Testis (tissue), 2 donors: ENCODE measurements at regions not wholly inside any gene's neighbourhood (a gene's known extent, or its start where the extent isn't known, plus 50 kb on each side); places are given as distances from the start of the nearest gene placed in this dataset.

Experiments
- DNase-seq: peaks from one replicate; pipeline ENCODE4 v3.0.0-alpha.2; 2019
- H3K27ac ChIP-seq, 2 donors: fragments of 200-600 bp; sonication (generic); one replicate each; pipeline ENCODE4 v1.5.1; 2019
- H3K27me3 ChIP-seq: fragments of 200-600 bp; sonication (generic); one replicate; pipeline ENCODE4 v1.5.1; 2019
- H3K36me3 ChIP-seq: fragments of 200-600 bp; sonication (generic); one replicate; pipeline ENCODE4 v1.5.1; 2017; ENCODE audit warnings: low read depth; ENCODE audit errors: missing control alignments
- H3K4me1 ChIP-seq: fragments of 200-600 bp; sonication (generic); one replicate; pipeline ENCODE4 v1.5.1; 2019
- H3K4me3 ChIP-seq, 2 donors: fragments of 200-600 bp; sonication (generic); one replicate each; pipeline ENCODE4 v1.5.1; 2017 to 2019
- H3K9me3 ChIP-seq: fragments of 200-600 bp; sonication (generic); one replicate; pipeline ENCODE4 v1.5.1; 2017
- POLR2A ChIP-seq: fragments of 450-650 bp; IDR thresholded peaks from one replicate; pipeline ENCODE4 v1.6.1; 2017; ENCODE audit warnings: antibody characterized with exemption, mild to moderate bottlenecking, moderate library complexity
- WGBS, 2 donors: methylation state at CpG; one replicate each; pipeline ENCODE4 v1.1.5; 2018; 5-methylcytosine and 5-hydroxymethylcytosine counted together
- intact Hi-C: fragments of 100-400 bp; cut with DNase I; formaldehyde crosslinking; loops from one replicate; pipeline ENCODE4 v1.15.1; 2023; ENCODE audit warnings: low total_unique reads
- TF ChIP-seq, protein P1 (sequence below), 3 experiments: fragments of 450-650 bp in 2 of 3; fragments of 200-600 bp in 1 of 3; sonication (generic) in 1 of 3; IDR thresholded peaks; one replicate each; pipeline ENCODE4 v1.5.1; 2016 to 2019; ENCODE audit warnings: antibody characterized with exemption in 3 of 3, mild to moderate bottlenecking in 2 of 3, moderate library complexity in 1 of 3

DNA sequence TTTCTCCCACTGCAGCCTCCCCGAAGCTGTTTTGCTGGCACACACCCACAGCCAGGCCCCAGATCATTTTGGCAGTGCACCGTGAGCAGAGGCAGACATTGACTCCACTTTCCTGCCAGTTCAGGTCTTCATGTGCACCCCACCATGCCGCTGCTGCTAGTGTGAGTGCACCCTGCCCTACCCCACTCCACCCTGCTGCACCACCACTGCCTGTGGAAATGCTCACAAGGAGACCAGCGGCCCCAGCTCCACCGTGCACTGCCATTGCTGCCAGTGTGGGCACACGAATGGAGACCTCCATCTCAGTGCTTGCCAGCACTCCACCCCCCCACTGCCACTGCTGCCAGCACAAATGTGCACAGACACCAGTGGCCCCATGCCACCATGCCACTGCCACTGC is 277.6 kb upstream of the ZC4H2 start:
- Histone ChIP-seq H3K4me3 (no peak overlapping the region), H3K36me3 (no peaks in the 10 kb centered on the region), H3K4me1 (no peaks in the 10 kb centered on the region), H3K27ac (no peak overlapping the region), H3K27me3 (no peaks in the 10 kb centered on the region), H3K9me3 (no peaks in the 10 kb centered on the region)
- TF ChIP-seq, protein P1, sequence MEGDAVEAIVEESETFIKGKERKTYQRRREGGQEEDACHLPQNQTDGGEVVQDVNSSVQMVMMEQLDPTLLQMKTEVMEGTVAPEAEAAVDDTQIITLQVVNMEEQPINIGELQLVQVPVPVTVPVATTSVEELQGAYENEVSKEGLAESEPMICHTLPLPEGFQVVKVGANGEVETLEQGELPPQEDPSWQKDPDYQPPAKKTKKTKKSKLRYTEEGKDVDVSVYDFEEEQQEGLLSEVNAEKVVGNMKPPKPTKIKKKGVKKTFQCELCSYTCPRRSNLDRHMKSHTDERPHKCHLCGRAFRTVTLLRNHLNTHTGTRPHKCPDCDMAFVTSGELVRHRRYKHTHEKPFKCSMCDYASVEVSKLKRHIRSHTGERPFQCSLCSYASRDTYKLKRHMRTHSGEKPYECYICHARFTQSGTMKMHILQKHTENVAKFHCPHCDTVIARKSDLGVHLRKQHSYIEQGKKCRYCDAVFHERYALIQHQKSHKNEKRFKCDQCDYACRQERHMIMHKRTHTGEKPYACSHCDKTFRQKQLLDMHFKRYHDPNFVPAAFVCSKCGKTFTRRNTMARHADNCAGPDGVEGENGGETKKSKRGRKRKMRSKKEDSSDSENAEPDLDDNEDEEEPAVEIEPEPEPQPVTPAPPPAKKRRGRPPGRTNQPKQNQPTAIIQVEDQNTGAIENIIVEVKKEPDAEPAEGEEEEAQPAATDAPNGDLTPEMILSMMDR (IDR thresholded peaks at IDR 0.05) = no peak
- no peak for TF ChIP-seq POLR2A
- intact Hi-C loops = no loop called here
- DNase-seq = no peak
- 90 to 93% methylated on average over 2 to 4 of the region's 6 CpGs for WGBS, 2 donors

DNA sequence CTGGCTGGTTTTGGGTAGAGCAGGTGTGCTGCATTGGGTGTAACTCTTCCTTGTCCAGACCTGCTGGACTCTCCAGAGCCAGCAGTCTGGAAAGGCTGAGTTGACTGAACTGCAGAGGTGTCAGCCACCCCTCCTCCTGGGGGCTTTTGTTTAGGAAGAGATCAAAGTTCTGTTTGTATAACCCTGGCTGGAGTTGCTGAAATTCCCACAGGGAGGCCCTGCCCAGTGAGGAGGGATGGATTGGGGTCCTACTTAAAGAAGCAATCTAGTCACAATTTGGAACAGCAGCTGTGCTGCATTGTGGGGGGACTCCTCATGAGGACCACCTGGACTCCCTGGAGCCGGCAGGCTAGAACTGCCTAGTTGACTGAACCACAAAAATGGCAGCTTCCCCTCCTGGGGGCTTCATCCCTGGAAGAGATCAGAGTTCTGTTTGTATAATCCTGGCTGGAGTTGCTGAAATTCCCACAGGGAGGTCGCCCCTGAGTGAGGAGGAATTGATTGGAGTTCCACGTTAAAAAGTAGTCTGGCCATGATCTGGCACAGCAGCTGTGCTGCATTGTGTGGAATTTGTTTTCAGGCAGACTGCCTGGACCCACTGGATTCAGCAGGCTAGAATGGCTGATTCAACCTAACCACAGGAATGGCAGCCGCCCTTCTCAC is 264.9 kb upstream of the ZC4H2 start:
- TF ChIP-seq POLR2A = no peak
- TF ChIP-seq, protein P1 (IDR thresholded peaks at IDR 0.05) = no peak
- intact Hi-C loops = no loop called here
- 59 to 61% methylated on average over 3 of the region's 4 CpGs for WGBS, 2 donors
- no peak overlapping the region for H3K4me3 ChIP-seq
- H3K27ac ChIP-seq = no peak overlapping the region
- DNase-seq = no peak
- no peaks in the 10 kb centered on the region for H3K27me3 ChIP-seq
- no peaks in the 10 kb centered on the region for H3K36me3 ChIP-seq
- no peaks in the 10 kb centered on the region for H3K9me3 ChIP-seq
- H3K4me1 ChIP-seq = no peaks in the 10 kb centered on the region

DNA sequence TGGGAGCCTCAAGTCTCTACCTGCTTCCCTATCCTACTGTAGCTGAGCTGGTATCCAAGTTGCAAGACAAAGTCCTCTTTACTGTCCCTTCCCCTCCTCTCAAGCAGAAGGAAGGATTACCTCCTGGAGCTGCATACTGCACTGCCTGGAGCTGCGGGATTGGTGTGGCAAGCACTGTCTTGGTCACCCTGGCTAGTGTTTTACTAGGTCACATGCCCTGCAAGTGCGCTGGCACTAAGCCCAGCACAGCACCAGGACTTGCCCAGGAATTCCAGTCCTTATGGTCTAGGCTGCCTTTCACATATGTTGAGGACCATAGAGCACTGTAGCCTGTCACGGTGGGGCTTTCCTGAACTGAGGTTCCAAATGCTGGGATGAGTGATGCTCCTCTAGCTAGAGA is 227.3 kb upstream of the ZC4H2 start:
- TF ChIP-seq, protein P1 (IDR thresholded peaks at IDR 0.05) = no peak
- TF ChIP-seq POLR2A = no peak
- Histone ChIP-seq H3K9me3 (no peaks in the 10 kb centered on the region), H3K27me3 (no peaks in the 10 kb centered on the region), H3K27ac (no peak overlapping the region), H3K36me3 (no peaks in the 10 kb centered on the region), H3K4me3 (no peak overlapping the region), H3K4me1 (no peaks in the 10 kb centered on the region)
- intact Hi-C loops = no loop called here
- DNase-seq = no peak
- WGBS, 2 donors = 77 to 90% methylated on average over 2 to 3 of the region's 3 CpGs

DNA sequence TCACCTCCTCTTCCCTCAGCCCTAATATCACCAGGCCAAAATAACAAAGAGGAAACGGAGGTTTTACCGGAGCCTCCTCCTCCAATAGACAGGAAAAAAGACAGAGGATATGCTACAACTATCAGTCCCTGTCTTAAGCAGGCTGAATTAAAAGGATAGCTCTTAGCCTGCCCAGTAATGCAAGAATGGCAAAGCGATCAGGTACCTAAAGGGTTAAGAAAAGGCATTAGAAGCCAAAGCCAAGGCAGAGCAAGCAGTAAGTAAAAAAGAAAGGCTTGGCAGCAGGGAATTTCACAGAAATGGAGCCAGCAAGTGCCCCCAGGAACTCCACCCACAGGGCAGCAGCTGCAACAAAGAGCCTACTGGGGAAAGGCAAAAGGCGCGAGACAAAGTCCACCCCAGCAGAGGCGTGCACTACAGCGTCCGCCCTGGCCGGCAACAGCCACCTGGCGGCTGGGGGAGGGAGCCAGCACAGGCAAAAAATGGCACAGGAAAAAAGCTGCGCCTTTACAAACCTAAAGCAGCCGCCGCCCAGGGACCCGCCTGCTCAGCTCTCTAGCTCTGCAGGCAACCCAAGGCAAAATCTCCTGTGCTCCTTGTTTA is 220.6 kb upstream of the ZC4H2 start:
- no peak for TF ChIP-seq POLR2A
- TF ChIP-seq, protein P1 (IDR thresholded peaks at IDR 0.05) = no peak
- H3K4me1 ChIP-seq = no peaks in the 10 kb centered on the region
- H3K9me3 ChIP-seq = no peaks in the 10 kb centered on the region
- H3K27ac ChIP-seq = no peak overlapping the region
- intact Hi-C loops = no loop called here
- no peak overlapping the region for H3K4me3 ChIP-seq
- H3K36me3 ChIP-seq = no peaks in the 10 kb centered on the region
- H3K27me3 ChIP-seq = no peaks in the 10 kb centered on the region
- 13% methylated on average over 4 to 13 of the region's 14 CpGs for WGBS, 2 donors
- peak; percentile 13 for DNase-seq

DNA sequence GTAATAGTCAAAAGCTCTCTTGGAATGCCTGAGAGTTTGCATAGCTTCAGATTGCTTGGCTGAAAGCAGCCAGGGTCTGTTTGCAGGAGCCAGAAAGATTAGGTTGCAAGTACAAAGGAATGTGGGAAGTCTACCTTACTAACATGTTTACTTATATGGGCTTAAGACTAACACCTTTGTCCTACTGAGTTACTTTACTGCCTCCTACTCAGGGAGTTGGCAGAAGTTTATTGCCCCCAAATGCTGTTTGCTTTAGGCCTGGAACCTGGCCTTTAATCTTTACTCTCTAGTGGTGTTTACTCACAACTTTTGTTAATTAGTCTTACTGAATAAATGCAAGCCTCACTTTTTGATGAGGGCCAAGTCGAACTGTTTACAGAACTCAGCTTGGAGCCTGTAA is 219.4 kb upstream of the ZC4H2 start:
- Histone ChIP-seq H3K27ac (no peak overlapping the region), H3K9me3 (no peaks in the 10 kb centered on the region), H3K36me3 (no peaks in the 10 kb centered on the region), H3K27me3 (no peaks in the 10 kb centered on the region), H3K4me3 (no peak overlapping the region), H3K4me1 (no peaks in the 10 kb centered on the region)
- no peak for DNase-seq
- intact Hi-C loops = no loop called here
- TF ChIP-seq POLR2A = no peak
- TF ChIP-seq, protein P1 (IDR thresholded peaks at IDR 0.05) = no peak
- 20% methylated on average over 1 of the region's 1 CpG; no CpG with 5 or more reads in 1 of the 2 donors for WGBS, 2 donors
